SK-N-SH treated with all-trans-retinoic acid at 6 μM for 48 hours (cell line): ENCODE measurements at regions not wholly inside any gene's neighbourhood (a gene's known extent, or its start where the extent isn't known, plus 50 kb on each side); places are given as distances from the start of the nearest gene placed in this dataset.

Source experiments
- ATAC-seq: fragments of 200-7000 bp; cut with Tn5 transposase; 3 replicates; pipeline ENCODE4 v1.9.1; 2020; ENCODE audit warnings: mild to moderate bottlenecking, moderate library complexity
- BACH2 ChIP-seq: fragments of 250-450 bp; sonication (Bioruptor Pico); IDR thresholded peaks from 2 replicates; pipeline ENCODE4 v1.9.0; 2021; ENCODE audit warnings: mild to moderate bottlenecking, borderline replicate concordance
- CREB5 ChIP-seq: fragments of 250-450 bp; sonication (Bioruptor Pico); IDR thresholded peaks from 2 replicates; pipeline ENCODE4 v1.5.1; 2020; ENCODE audit warnings: low read depth, mild to moderate bottlenecking, moderate library complexity
- CSDC2 ChIP-seq: fragments of 250-450 bp; sonication (Bioruptor Pico); IDR thresholded peaks from 2 replicates; pipeline ENCODE4 v1.5.0; 2020; ENCODE audit warnings: mild to moderate bottlenecking, moderate library complexity
- CSRNP3 ChIP-seq: fragments of 250-450 bp; sonication (Bioruptor Pico); IDR thresholded peaks from 2 replicates; pipeline ENCODE4 v1.5.1; 2021; ENCODE audit warnings: mild to moderate bottlenecking, moderate library complexity
- ESRRG ChIP-seq: fragments of 250-450 bp; sonication (Bioruptor Pico); IDR thresholded peaks from 2 replicates; pipeline ENCODE4 v1.6.1; 2021; ENCODE audit warnings: mild to moderate bottlenecking
- GLIS3 ChIP-seq: fragments of 250-450 bp; sonication (Bioruptor Pico); IDR thresholded peaks from 2 replicates; pipeline ENCODE4 v1.5.0; 2020; ENCODE audit warnings: mild to moderate bottlenecking, moderate library complexity
- ISL1 ChIP-seq: fragments of 250-450 bp; sonication (Bioruptor Pico); IDR thresholded peaks from 2 replicates; pipeline ENCODE4 v2.1.2; 2022; ENCODE audit warnings: mild to moderate bottlenecking, moderate library complexity
- OSR1 ChIP-seq: fragments of 250-450 bp; sonication (Bioruptor Pico); IDR thresholded peaks from 2 replicates; pipeline ENCODE4 v1.8.0; 2022; ENCODE audit warnings: moderate library complexity, mild to moderate bottlenecking, inconsistent platforms
- PATZ1 ChIP-seq: fragments of 250-450 bp; sonication (Bioruptor Pico); IDR thresholded peaks from 2 replicates; pipeline ENCODE4 v1.8.0; 2020; ENCODE audit warnings: mild to moderate bottlenecking, moderate library complexity, borderline replicate concordance
- POU6F1 ChIP-seq: fragments of 250-450 bp; sonication (Bioruptor Pico); IDR thresholded peaks from 2 replicates; pipeline ENCODE4 v1.8.0; 2021; ENCODE audit warnings: low read depth, mild to moderate bottlenecking, moderate library complexity, borderline replicate concordance
- RARB ChIP-seq: fragments of 250-450 bp; sonication (Bioruptor Pico); IDR thresholded peaks from 2 replicates; pipeline ENCODE4 v1.8.0; 2021; ENCODE audit warnings: mild to moderate bottlenecking, moderate library complexity
- SNAI2 ChIP-seq: fragments of 250-450 bp; sonication (Bioruptor Pico); IDR thresholded peaks from 2 replicates; pipeline ENCODE4 v1.5.0; 2020; ENCODE audit warnings: mild to moderate bottlenecking, moderate library complexity
- TOX ChIP-seq: fragments of 250-450 bp; sonication (Bioruptor Pico); IDR thresholded peaks from 2 replicates; pipeline ENCODE4 v1.8.0; 2021; ENCODE audit warnings: mild to moderate bottlenecking, moderate library complexity, borderline replicate concordance
- TSHZ2 ChIP-seq: fragments of 250-450 bp; sonication (Bioruptor Pico); IDR thresholded peaks from 2 replicates; pipeline ENCODE4 v1.5.0; 2020; ENCODE audit warnings: mild to moderate bottlenecking, moderate library complexity
- ZFP3 ChIP-seq: fragments of 250-450 bp; sonication (Bioruptor Pico); IDR thresholded peaks from 2 replicates; pipeline ENCODE4 v1.5.0; 2020; ENCODE audit warnings: mild to moderate bottlenecking, moderate library complexity
- ZFP30 ChIP-seq: fragments of 450-650 bp; formaldehyde crosslinking; IDR thresholded peaks from 2 replicates; pipeline ENCODE4 v1.5.0; 2022; ENCODE audit warnings: mild to moderate bottlenecking, moderate library complexity
- ZNF565 ChIP-seq: fragments of 450-650 bp; formaldehyde crosslinking; conservative IDR thresholded peaks from 2 replicates; pipeline ENCODE4 v1.5.0; 2020; ENCODE audit warnings: low read depth, mild to moderate bottlenecking, moderate library complexity
- ZNF70 ChIP-seq: fragments of 450-650 bp; formaldehyde crosslinking; IDR thresholded peaks from 2 replicates; pipeline ENCODE4 v1.5.0; 2020; ENCODE audit warnings: mild to moderate bottlenecking, moderate library complexity

GRCh38 chr3:153572165-153572564 is 410.1 kb downstream of the RAP2B start:
- no peak for ATAC-seq
- TF ChIP-seq GLIS3 (CRISPR knock-in tag), result no peak
- no peak for TF ChIP-seq CREB5 (CRISPR knock-in tag)
- TF ChIP-seq BACH2 (CRISPR knock-in tag), result no peak
- TF ChIP-seq, all 23 proteins: peak for 0

DNA sequence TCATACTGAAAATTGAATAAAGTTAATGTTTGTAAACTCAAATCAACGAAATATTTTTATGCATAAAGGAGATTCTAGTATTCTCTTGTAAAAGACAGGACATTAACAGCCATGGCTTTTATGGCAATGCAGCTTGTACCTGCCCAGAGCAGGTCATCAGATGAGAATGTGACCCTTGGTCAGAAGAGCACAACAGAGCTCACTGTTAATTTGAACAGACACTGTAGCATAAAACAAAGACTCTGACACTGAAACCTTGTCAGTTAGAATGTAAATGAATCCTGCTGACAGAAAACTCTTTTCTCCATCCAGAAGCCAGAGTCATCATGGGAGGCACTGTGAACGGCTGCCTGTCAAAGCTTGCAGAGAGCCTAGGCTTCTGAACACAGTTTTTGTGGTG is 410.6 kb downstream of the RAP2B start:
- no peak for ATAC-seq
- TF ChIP-seq ZNF70 (CRISPR knock-in tag) (no peak), RARB (no peak), ZFP3 (CRISPR knock-in tag) (no peak), PATZ1 (no peak), OSR1 (CRISPR knock-in tag) (no peak), TSHZ2 (CRISPR knock-in tag) (no peak), CREB5 (CRISPR knock-in tag) (no peak), ZFP30 (CRISPR knock-in tag) (no peak)

- TF ChIP-seq PATZ1, result no peak
- no peak for TF ChIP-seq SNAI2
- no peak for TF ChIP-seq ISL1 (CRISPR knock-in tag)
- TF ChIP-seq RARB, result no peak
- TF ChIP-seq ZFP3 (CRISPR knock-in tag), result no peak
- TF ChIP-seq BACH2 (CRISPR knock-in tag), result no peak
- TF ChIP-seq ZFP30 (CRISPR knock-in tag), result no peak
- TF ChIP-seq TOX, result no peak
- TF ChIP-seq CSDC2, result no peak
- TF ChIP-seq POU6F1 (CRISPR knock-in tag), result no peak
- TF ChIP-seq ESRRG (CRISPR knock-in tag), result no peak
- TF ChIP-seq TSHZ2 (CRISPR knock-in tag), result no peak
- TF ChIP-seq ZNF565 (CRISPR knock-in tag), result no peak
- no peak for TF ChIP-seq CSRNP3 (CRISPR knock-in tag)
- no peak for ATAC-seq
These were observed 411.5 kb downstream of the RAP2B start for GRCh38 chr3:153573481-153573880.
